ENCODE measurements at regions not wholly inside any gene's neighbourhood (a gene's known extent, or its start where the extent isn't known, plus 50 kb on each side); places are given as distances from the start of the nearest gene placed in this dataset.
A peak's percentile ranks its signal among the peaks of the same experiment; 100 is the strongest.

GRCh38 chr9:109830545-109830944 is 50.5 kb downstream of the PALM2AKAP2 start:
- DNase-seq, result no peak

GRCh38 chr9:109831998-109832658 is 52.1 kb downstream of the PALM2AKAP2 start:
- DNase-seq, result no peak

GRCh38 chr9:109834855-109835254 is 54.9 kb downstream of the PALM2AKAP2 start:
- DNase-seq, result no peak

- DNase-seq, result peak; percentile 91
These were observed 63.6 kb downstream of the PALM2AKAP2 start for GRCh38 chr9:109843641-109844040.

GRCh38 chr9:109845226-109845625 is 65.2 kb downstream of the PALM2AKAP2 start:
- no peak for DNase-seq

- DNase-seq, result peak; percentile 41
These were observed 66.8 kb downstream of the PALM2AKAP2 start for GRCh38 chr9:109846776-109847175.

GRCh38 chr9:109852556-109852955 is 72.6 kb downstream of the PALM2AKAP2 start:
- DNase-seq, result no peak

GRCh38 chr9:109855540-109855939 is 75.5 kb downstream of the PALM2AKAP2 start:
- no peak for DNase-seq

GRCh38 chr9:109856785-109857184 is 76.8 kb downstream of the PALM2AKAP2 start:
- DNase-seq, result peak; percentile 45

- DNase-seq, result peak; percentile 55
These were observed 77.3 kb downstream of the PALM2AKAP2 start for GRCh38 chr9:109857336-109857735.

- no peak for DNase-seq
These were observed 79.4 kb downstream of the PALM2AKAP2 start for GRCh38 chr9:109859447-109859846.

GRCh38 chr9:109860521-109860920 is 80.5 kb downstream of the PALM2AKAP2 start:
- DNase-seq, result no peak

- DNase-seq, result peak; percentile 84
These were observed 81.5 kb downstream of the PALM2AKAP2 start for GRCh38 chr9:109861499-109861898.

- DNase-seq, result no peak
These were observed 81.9 kb downstream of the PALM2AKAP2 start for GRCh38 chr9:109861918-109862317.

GRCh38 chr9:109862452-109862851 is 82.5 kb downstream of the PALM2AKAP2 start:
- DNase-seq, result no peak

- DNase-seq, result no peak
These were observed 84.0 kb downstream of the PALM2AKAP2 start for GRCh38 chr9:109863961-109864360.

GRCh38 chr9:109865521-109865920 is 85.5 kb downstream of the PALM2AKAP2 start:
- DNase-seq, result no peak

GRCh38 chr9:109868207-109868606 is 88.2 kb downstream of the PALM2AKAP2 start:
- DNase-seq, result no peak

- DNase-seq, result no peak
These were observed 88.7 kb downstream of the PALM2AKAP2 start for GRCh38 chr9:109868722-109869121.

GRCh38 chr9:109870365-109870764 is 90.4 kb downstream of the PALM2AKAP2 start:
- no peak for DNase-seq

- no peak for DNase-seq
These were observed 92.9 kb downstream of the PALM2AKAP2 start for GRCh38 chr9:109872901-109873300.

- no peak for DNase-seq
These were observed 95.6 kb downstream of the PALM2AKAP2 start for GRCh38 chr9:109875495-109876129.

- DNase-seq, result no peak
These were observed 100.5 kb downstream of the PALM2AKAP2 start for GRCh38 chr9:109880276-109881169.

GRCh38 chr9:109883623-109884022 is 103.6 kb downstream of the PALM2AKAP2 start:
- DNase-seq, result no peak

Data from femur (tissue), 1 donor.